ENCODE measurements at regions not wholly inside any gene's neighbourhood (a gene's known extent, or its start where the extent isn't known, plus 50 kb on each side); places are given as distances from the start of the nearest gene placed in this dataset.

- TF ChIP-seq MLX (CRISPR knock-in tag; IDR thresholded peaks at IDR 0.05) (no peak), NFE2L1 (CRISPR knock-in tag; IDR thresholded peaks at IDR 0.05) (no peak), RORB (CRISPR knock-in tag; IDR thresholded peaks at IDR 0.05) (no peak), ETV6 (CRISPR knock-in tag; IDR thresholded peaks at IDR 0.05) (no peak), ZNF121 (CRISPR knock-in tag; IDR thresholded peaks at IDR 0.05) (no peak), ZNF219 (CRISPR knock-in tag; IDR thresholded peaks at IDR 0.05; ENCODE audit: borderline replicate concordance) (no peak), FOXP1 (CRISPR knock-in tag; IDR thresholded peaks at IDR 0.05; ENCODE audit: borderline replicate concordance) (no peak), SOX15 (CRISPR knock-in tag; IDR thresholded peaks at IDR 0.05) (no peak), HMGXB4 (CRISPR knock-in tag; IDR thresholded peaks at IDR 0.05) (no peak), NFATC4 (CRISPR knock-in tag; IDR thresholded peaks at IDR 0.05) (no peak)
Observed at GRCh38 chr2:129379411-129379810, 600.1 kb upstream of the RAB6C start (continued).

GRCh38 chr2:129381789-129382188 is 597.7 kb upstream of the RAB6C start:
- H3K4me3 Mint-ChIP-seq = no peak overlapping the region
- H3K9me3 Mint-ChIP-seq = peaks cover 17% of the 10 kb centered on the region
- no peaks in the 10 kb centered on the region for H3K27me3 Mint-ChIP-seq (ENCODE audit: low read depth)
- CTCF ChIA-PET = no interaction called here
- DNase-seq (ENCODE audit: low spot score) (no peak), ATAC-seq (no peak)
- TF ChIP-seq E2F1 (CRISPR knock-in tag; IDR thresholded peaks at IDR 0.05) (no peak), ZNF281 (CRISPR knock-in tag; IDR thresholded peaks at IDR 0.05) (no peak), TP53 (CRISPR knock-in tag; IDR thresholded peaks at IDR 0.05) (no peak), ZNF425 (CRISPR knock-in tag; conservative IDR thresholded peaks at IDR 0.05) (no peak), JAZF1 (CRISPR knock-in tag; IDR thresholded peaks at IDR 0.05) (no peak), USF2 (CRISPR knock-in tag; IDR thresholded peaks at IDR 0.05) (no peak), RORB (CRISPR knock-in tag; IDR thresholded peaks at IDR 0.05) (no peak), ZBTB21 (CRISPR knock-in tag; IDR thresholded peaks at IDR 0.05; ENCODE audit: borderline replicate concordance) (no peak), ATF2 (CRISPR knock-in tag; IDR thresholded peaks at IDR 0.05; ENCODE audit: borderline replicate concordance, low read depth) (no peak), AR (CRISPR knock-in tag; IDR thresholded peaks at IDR 0.05) (no peak), ZBTB43 (CRISPR knock-in tag; IDR thresholded peaks at IDR 0.05) (no peak)
- H3K36me3 Mint-ChIP-seq = peaks cover 3% of the 10 kb centered on the region; the same call in 1 of the 2 replicates
- H3K4me1 Mint-ChIP-seq = peaks cover 3% of the 10 kb centered on the region; the same call in 1 of the 2 replicates
- H3K27ac Mint-ChIP-seq = no peak overlapping the region
- POLR2A ChIA-PET = no interaction called here
